Fibroblast of skin of right quadriceps (primary cell): ENCODE measurements at regions not wholly inside any gene's neighbourhood (a gene's known extent, or its start where the extent isn't known, plus 50 kb on each side); places are given as distances from the start of the nearest gene placed in this dataset.

Source experiments
- DNase-seq: peaks from one replicate; pipeline ENCODE4 v3.0.0-alpha.2; 2013

DNA sequence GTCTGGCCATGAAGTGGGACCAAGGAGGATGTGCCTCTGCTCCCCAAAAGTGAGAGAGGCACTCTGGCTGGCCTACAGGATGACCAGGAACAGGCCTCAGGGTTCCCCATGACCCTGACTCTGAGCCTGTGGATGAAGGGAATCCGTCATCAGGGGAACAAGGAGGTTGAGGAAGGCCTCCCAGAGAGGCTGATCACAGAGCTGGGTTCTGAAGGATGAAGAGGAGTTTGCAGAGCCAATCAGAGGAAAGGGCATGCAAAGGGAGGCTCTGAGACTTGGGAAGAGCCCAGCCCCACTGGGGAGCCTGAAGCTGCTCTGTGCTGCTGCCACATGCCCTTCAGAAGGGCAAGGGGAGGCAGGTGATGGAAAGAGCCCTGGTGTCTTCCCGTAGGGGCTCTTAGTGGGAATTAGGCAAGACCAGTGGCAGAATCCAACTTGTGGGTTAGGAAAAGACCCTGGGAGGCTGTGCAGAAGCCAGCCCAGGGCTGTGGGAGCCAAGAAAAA lies 141.3 kb upstream of the ID2 start:
- DNase-seq: no peak

DNA sequence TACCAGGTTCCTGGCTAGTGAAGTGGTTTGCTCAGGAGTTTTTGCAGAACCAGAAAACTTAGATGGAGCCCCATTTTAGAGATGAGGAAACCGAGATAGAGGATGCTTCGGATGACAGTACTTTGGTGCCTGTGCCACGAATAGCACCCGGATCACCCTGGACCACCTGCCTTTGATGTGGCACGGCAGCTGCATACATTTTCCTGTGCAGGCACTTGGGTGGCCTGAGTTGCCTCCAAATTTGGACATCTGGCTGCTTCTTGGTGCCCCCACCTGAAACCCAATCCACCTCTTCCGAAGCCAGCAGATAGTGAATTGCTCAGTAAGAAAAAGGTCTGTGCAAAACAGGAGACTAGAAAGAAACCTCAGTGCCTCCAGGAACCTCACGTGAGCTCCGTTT lies 140.6 kb upstream of the ID2 start:
- no peak for DNase-seq

DNA sequence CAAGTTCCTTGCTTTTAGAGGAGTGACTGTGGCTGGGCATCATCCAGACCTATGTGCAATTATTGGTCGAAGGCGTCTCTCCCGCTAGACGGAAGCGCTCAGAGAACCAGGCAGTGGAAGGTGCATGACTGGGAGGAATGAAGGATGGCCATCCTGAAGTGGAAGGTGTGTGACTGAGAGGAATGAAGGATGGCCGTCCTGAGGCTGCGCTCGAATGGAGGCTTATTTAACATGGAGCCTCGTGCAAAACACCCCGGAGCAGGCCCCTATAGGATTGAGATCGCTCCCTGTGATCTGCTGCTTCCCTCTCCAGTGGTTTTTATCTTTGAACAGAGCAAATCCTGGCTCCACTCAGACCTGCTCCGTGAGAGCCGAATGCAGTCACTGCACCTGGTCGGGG lies 140.2 kb upstream of the ID2 start:
- no peak for DNase-seq

DNA sequence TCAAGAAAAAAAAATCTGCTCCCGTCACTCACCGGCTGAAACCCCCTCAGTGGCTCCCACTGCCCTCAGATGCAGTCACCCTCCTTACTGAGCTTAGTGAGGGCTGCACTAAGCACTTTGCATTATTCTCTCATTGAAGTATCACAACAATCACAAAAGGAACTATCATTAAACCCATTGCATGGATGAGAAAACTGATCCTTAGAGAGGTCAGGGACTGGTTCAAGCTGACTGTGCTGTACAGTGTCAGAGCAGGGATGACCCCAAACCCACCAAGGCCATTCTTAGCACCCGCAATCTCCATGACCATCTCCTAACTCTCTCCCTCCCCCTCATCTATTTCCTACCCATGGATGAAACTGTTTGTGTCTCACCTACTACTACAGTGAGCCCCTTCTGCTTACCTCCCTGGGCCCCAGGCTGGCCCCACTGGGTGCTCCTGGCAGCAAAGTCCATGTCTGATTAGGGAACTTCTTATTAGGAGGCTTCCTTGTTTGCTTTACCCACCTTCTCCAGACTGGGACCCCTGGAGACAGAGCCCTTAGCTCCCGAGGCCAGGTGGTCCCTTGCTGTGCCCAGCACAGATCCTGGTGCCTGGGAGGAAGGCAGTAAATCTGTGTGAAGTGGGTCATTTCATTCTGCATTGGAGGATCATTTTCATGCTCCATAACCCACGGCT lies 139.3 kb upstream of the ID2 start:
- DNase-seq: no peak

DNA sequence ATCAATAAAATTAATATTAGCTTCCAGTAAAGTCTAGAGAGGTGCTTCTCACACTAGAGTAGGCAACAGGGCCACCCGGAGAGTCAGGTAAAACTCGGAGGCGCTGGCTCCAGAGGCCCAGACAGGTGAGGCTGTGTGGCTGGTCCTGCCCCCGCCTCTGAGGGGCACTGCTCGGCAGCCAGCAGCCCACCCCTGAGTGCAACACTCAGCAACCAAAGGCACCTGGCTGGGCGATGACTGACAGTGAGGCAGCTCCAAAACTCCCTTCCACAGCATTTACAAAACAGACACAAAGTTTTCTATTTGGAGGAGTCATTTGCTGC lies 138.8 kb upstream of the ID2 start:
- DNase-seq: no peak

DNA sequence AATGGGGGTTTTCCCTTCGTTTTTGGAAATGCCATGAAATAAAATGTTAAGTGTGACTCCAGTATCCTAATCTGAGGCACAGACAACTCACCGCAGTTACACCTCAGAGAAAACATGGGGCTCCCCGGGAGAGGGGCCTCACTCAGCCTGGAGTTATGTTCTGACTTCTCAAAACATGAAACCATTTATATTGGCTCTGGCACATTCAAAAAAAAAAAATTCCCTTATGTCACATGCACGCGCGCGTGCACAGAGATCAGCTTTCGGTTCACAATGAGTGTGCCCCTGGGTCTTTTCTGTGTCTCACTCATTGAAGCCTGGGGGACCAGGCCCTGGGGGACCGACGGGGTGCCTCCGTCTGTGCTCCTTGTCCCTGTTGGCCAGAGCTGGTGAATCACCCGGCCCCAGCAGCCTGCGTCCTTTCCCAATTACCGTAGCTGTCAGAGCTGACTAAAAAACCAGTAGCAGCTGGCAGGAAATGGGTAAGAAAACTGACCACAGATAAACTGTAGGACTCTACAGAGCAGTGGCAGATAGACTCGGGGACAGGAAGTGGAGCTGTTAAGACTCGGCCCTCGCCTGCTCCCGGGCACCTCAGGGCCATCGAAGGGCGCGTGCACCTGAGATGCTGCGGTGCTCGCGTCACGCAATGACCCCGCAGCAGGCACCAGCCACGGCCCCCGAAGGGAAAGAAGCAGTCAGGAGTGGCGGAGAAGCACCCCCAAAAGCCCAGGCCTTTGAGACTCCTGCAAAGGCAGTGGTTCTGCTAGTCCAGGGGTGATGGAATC lies 138.3 kb upstream of the ID2 start:
- DNase-seq: peak; percentile 76

DNA sequence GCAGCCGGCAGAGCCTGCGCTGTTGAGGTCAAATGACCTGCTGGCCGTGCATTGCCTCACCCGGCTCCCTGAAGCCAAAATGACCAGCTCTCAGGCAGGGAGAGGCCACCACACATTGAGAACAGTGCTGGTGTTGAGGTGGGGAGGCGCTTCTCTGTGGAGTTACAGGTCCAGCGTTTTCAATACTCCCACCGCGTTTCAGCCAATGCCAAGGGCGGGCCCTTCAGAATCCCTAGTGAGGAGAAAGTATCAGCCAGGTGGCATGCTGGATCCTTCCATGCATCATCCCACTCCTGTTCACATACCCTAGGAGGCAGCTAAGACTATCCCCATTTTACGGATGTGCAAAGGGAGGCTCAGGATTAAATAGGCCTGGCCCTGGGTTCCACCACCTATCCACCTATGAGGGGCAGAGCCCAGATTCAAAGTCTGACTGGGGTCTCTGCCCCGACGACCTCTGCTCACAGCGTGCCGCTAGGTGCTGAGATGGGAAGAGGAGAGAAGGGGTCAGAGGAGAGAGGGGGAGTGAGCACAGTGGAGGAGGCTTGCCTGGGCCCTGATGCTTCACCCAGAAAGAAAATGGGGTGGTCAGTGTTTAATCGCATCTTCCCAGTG lies 137.6 kb upstream of the ID2 start:
- DNase-seq: no peak

DNA sequence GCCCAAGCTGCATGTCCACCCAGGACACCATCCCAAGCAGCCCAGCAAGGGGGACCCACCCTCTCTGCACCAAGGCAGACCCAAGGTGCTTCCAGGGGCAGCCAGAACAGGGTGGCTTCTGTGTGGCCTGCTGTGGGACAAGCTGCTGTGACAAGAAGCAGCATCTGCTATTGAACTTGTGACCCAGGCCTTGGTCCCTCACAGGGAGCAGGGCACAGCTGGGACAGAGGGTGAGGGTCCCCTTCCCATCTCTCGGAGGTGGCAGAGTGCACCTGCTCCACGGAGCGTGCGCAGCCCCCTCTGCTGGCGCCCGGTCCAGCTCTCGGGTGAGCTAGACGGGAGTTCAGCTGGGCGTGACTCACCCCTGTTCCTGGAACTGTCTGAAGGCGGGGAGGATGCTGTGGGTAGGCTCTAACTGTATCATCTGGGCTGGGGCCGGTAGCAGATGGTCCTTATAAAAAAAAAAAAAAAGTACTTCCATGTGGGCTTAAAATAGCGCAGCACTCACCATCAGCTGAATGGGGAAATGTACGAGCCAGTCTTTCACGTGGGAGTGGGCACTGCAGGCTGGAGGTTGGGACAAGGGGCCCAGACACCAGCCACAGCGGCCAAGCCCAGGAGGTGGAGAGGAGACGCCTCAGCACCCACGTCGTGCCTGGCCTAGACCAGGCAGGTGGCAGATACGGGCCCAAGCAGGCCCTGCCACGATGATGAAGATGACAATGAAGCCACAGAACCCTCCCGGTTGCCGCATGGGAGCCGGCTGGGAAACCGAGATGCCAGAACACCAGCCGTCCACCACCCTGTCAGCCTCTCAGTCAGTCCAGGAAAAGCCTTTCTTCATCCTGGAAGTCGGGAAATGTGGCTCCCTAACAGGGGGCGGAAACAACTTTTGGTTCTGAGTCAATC lies 136.8 kb upstream of the ID2 start:
- peak; percentile 95 for DNase-seq

DNA sequence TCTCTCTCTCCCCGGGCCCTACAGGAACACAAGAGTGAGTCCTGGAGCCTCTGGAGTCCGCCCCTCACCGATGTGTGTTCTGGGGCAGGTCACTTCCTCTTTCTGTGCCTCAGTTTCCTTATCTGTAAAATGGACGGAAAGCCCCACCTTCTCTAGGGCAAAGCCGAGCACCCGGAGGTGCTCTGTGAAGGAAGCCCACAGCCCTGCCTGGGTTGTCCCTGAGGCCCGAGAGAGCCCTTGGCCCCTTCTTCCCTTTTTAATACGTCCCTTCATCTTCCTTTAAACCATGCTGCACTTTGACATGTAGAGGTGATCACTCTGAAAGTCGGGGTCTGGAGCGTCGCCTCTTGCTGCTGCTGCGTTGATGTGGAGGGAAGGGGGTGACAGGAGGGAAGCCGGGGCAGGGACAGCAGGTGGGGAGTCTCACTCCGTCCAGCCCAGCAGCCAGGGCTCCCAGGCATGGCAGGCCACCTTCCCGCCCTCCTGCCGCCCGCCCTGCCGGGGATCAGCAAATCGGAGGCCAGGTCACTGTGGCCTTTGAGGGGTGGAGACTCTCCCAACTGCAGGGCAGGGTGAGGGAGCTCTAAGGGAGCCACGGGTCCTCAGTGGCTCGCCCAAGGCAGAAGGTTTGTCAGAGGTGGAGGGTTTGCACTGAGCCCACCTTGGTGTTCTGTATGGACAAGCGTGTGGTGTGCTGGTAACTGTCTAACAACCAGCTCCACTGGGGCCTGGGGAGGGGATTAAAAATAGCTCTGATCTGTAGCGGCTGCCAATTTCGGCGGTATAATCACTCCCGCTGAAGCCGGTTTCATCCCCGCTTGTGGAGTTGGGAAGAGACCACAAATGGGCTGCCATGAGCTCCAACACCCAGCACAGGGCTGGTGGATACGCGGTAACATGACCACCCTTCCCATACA lies 135.9 kb upstream of the ID2 start:
- no peak for DNase-seq

DNA sequence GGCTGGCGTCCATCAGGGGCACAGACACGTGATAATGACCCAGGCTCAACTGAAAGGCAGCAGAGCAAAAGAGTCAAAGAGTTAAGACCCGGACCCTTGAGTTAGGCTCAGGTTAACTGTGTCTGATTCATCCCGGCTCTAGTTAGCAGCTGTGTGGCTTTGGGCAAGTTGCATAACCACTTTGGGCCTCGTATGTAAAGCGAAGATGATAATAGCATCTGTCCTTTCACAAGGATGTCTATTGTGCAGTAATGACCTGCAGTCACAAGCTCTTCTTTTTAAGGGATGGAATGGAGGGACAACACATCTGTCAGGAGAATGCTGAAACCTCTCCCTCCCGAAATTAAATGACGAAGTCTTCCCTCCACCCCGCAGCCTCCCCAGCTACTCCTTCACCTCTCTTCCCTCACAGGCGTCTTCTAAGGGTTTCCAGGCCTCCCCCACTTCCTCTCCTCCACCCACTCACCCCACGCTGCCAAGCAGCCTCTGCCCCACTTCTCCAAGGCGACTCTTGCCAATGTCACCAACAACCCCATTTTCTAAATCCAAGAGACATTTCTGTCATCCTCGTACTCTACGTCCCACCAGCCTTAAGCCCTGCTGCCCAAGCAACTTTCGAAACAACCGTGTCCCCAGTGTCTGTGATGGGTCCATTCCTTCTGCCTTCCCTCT lies 135.1 kb upstream of the ID2 start:
- no peak for DNase-seq

DNA sequence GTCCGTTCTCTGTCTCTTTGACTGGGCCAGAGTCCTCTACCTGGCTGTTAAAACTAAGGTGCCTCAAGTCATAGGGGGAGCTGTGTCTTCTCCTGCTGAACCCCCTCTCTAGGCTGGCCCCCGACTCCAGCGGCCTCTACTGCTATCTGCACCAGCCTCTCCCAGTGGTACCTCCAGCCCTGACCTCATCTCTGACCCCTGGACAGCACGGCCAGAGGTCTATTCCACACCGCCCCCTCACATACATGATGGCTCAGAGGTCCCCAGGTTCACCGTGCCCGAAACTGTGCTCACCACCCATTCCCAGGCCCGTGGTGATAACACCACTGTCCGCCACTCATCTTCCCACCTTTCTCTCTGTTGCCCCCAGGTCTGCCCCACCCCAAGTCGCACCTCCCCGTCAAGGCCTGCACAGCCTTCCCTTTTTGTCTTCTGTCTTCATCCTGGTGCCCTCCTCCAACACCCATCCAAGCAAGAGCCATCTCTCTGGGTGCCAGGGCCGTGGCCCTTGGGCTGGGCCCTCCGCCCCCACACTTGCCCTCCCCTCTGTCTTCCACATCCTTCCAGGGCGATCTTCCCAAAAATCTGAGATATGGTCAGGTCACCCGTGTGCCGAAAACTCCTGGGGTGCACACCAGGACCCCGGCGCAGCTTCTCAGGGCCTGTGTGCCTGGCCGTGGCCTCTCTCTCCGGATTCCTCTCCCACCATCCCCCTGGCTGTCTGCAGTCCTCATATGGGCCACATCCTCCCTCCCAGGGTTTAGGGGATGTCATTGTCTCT lies 134.4 kb upstream of the ID2 start:
- DNase-seq: no peak

DNA sequence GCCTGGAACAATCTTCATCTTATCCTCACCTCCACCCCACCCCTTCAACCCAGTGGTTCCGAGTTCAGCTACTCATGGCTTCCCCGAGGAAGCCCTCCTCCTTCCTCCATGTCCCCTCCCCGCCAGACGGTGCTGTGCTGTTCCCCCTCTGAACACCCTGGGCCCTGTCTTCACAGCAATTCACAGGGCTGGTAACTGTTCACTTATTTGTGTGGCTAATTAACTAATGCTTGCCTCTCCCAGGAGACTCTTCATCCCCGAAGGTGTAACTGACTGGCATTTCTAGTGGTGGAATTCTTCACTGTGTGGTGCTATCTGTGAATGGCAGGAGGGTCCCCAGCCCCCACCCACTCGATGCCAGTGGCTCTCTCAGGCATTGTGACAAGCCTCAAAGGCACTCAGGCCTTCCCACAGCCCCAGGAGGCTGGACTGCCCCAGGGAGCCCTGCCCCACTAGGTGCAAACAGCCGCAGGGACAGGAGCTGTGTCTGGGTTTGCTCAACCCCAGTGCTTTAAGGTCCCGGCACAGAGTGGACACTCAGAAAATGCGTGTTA lies 133.7 kb upstream of the ID2 start:
- no peak for DNase-seq

DNA sequence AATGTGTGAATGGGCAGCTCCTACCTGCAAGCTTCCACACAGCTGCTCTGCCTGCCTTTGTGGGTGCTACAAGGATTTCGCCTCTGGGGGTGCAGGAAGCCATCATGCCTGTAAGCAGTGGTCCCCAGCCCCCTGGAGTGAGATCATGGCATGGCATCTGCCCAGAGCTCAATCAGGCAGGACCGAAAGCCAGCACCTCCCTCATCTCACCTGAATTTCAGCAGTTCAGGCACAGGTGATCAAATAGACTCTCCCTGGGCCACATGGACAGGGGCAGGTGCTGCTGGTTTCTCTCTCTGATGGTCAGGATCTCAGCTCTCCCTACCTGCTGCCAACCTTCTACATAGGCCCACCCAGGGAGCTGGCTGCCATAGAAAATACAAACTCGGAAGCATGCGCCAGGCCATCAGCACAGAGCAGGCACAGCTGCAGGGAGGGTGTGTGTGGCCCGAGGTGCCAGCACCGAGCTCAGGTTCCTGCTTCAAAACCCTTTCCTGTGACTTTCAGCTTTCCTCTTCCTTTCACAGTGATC lies 133.2 kb upstream of the ID2 start:
- DNase-seq: no peak

DNA sequence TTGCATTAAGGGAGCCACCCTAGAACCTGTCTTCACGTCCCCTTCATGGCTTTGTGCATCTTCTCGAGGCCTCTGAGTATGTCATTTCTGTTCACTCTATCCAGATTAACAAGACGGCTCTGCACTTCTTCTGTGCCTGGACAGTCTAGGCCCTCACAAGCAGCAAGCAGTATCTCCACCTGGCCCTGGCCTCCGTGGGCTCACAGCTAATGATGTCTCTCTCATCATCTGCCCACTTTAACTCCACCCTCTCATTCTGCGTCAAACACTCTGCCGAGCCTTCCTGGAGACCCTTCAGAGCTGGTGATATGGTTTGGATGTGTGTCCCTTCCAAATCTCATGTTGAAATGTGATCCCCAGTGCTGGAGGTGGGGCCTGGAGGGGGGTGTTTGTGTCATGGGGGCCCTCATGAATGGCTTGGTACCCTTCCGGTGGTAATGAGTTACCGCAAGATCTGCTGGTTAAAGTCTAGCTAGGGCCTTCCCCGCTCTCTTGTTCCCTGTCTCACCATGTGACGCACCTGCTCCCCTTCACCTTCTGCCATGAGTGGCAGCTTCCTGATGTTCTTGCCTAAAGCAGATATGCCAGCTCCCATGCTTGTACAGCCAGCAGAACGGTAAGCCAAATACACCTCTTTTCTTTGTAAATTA lies 132.5 kb upstream of the ID2 start:
- no peak for DNase-seq

DNA sequence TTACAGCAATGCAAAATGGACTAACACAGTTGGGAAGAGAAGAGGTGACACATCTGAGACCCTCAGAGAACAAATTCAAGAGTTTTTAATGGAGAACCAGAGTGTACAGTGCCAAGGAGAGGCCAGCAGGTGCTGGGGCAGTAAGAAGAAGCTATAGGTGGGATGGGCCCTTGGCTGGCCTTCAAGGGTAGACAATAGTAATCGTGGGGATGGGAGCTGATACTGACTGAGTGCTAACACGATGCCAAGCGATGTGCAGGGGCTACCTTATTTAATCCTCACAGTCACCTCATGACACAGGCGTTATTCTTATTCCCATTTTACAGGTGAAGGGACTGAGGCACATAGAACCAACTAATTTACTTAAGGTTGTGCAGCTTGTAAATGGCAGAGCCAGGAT lies 131.9 kb upstream of the ID2 start:
- DNase-seq: no peak

DNA sequence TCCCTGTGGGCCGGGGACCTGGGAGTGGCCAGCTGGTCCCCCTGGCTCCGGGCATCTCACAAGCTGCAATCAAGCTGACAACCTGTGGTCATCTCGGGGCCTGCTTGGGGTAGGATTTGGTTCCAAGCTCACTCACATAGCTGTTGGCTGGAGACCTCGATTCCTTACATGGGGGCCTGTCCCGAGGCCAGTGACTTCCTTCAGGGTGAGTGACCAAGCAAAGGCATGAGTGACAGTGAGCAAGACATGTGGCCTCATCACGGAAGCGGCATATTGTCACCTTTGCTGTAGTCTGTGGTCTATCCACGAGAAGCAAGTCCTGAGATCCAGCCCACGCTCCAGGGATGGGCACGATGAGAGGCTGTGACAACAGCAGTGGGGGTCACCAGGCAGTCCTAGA lies 131.4 kb upstream of the ID2 start:
- no peak for DNase-seq

DNA sequence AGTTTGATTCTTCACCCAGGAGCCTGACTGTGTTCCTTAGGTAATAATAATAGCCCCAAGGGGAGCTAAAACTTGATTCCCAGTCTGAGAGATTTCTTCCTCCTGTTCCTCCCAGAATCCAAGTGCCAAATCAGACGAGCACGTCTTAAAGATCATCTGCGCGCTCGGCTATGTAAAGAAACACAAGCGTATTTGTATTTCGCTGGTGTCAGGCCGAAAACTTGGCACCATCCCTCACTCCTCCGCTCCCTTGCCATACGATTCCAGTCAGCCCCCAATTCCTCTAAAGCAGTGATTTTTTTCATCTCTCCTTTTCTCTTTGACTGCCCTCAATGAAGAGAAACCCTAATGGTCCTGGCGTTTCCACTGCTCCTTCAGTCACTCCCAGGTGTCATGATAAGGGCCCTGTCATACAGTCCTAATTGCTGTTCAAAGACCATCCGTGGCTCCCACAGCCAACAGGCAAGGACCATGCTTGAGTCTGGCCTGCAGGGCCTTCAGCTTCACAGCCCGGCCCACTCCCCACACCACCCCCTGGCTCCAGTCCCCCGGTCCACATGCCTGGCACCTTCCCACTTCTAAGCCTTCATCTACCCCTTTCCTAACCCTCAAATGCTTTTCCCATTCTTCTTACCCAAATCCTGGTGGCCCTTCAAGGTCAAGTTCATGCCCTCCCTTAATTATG lies 130.8 kb upstream of the ID2 start:
- DNase-seq: no peak

DNA sequence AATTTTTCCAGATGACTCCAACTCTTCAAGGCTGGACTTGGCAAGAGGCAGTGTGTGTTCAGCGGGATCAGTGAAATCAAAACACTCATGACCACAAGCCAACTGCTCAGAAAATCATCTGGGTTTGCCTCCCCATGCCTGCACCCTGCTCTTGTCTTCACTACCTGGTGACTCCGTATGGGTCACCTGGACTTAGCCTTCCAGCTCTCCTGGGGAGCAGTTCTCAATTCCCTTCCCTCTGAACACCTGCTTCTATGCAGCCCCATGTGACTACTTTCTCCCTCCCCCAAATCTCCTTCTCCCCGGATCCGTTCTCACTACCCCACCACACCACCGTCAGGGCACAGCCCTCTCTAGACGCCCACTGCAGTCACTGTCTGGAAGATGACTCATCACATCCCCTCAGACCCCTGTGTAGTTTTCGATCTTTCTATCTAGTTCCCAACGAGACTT lies 130.2 kb upstream of the ID2 start:
- DNase-seq: no peak

DNA sequence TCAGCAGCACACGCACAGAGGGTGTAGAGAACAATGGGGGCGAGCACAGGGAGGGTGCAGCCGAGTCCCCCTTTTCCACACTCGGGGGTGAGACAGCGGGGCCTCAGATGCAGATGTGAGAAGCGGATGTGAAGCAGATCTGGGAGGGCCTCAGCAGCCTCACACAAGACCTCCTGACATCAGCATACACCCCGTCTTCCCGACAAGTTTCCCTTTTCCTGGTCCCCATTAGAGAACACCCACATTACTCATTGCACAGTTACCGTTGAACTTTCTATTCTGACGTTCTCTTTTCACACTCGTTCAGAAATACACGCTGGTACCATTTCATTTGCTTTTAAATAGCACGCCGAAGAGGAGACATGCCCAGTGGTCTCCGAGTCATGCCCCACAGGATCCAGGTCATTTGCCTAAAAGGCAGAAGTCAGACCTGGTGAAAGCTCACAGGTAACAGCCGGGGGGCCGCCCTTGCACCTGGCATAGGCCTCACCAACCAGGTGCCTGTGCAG lies 129.5 kb upstream of the ID2 start:
- no peak for DNase-seq
